ENCODE measurements at regions not wholly inside any gene's neighbourhood (a gene's known extent, or its start where the extent isn't known, plus 50 kb on each side); places are given as distances from the start of the nearest gene placed in this dataset.

DNA sequence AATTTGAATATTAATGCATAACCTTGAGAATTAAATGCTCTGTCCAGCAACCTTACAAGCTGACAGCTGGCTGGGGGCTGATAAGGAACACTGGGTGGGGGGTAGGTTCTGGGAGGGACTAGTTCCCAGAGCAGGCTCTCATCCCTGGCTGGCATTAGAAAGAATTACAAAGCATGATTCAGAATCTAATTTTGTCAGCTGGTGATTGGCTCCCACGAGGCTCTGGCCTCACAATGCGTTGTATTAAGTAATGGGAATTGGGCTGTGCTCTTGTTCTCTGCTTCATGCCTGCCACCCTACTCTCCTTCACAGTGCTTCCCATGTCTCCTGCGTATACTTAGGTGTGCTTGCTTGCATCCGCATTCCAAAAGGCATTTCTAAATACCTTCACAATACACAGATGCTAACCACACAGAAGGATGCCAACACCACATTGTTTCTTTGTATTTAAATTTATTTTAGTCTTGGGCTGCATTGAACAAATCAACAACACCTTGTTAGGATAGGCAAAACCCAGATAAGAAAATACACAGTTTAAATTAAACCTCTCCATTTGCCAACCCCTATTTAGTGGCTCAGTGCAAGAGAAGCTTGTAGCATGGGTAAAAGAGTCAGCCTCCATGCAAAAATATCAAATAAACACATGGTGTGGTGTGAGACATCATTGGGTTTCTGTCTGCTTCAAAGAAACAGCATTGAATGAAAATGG is 434.5 kb upstream of the JAG1 start:
- DNase-seq (ENCODE audit: low spot score), result no peak
- intact Hi-C loops (cut with micrococcal nuclease), result no loop called here
- Mint-ChIP-seq H3K9me3 (no peaks in the 10 kb centered on the region), H3K4me1 (ENCODE audit: low read depth) (no peaks in the 10 kb centered on the region), H3K4me3 (no peak overlapping the region), H3K36me3 (ENCODE audit: low read depth) (no peaks in the 10 kb centered on the region), H3K27me3 (ENCODE audit: insufficient read depth) (no peaks in the 10 kb centered on the region), H3K27ac (no peak overlapping the region)

DNA sequence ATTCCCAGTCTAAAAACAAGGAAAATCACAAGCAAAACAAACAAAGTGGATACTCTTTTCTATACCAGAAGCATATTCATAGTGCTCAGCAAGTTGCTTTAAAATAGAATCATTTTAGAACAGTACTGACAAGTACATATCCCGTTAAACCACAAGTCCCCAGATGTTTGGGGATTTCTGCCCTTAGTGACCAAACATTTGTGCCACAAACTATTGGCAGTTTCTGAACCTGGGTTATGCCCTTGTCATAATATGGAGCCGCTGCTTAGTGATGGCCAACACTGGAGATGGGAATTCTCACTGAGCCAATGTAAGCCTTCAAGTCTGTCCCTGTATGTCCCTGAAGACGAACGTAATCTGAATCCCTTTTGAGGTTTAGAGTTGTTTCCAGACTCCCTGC is 436.7 kb upstream of the JAG1 start:
- Mint-ChIP-seq H3K36me3 (ENCODE audit: low read depth) (no peaks in the 10 kb centered on the region), H3K4me1 (ENCODE audit: low read depth) (no peaks in the 10 kb centered on the region), H3K9me3 (no peaks in the 10 kb centered on the region), H3K27ac (no peak overlapping the region), H3K4me3 (no peak overlapping the region), H3K27me3 (ENCODE audit: insufficient read depth) (no peaks in the 10 kb centered on the region)
- DNase-seq (ENCODE audit: low spot score), result no peak
- intact Hi-C loops (cut with micrococcal nuclease), result no loop called here

DNA sequence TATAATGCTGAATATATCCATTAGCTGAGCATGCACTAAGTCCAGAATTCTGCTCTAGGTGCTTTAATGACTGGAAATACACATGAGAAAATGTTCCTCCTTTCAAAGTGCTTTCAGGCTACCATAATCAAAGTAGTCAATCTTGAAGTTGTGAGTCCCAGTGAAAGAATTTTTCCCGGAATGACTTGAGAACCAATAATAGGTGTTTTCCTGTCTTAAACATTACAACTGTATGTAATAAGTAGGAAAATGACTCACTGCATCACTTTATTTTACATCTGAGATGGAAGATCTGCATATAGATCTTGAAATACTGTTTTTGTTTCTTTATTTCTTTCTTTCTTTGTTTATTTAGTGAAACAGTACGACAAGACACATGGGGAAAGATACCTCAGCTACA is 437.4 kb upstream of the JAG1 start:
- no peaks in the 10 kb centered on the region for H3K4me1 Mint-ChIP-seq (ENCODE audit: low read depth)
- no peaks in the 10 kb centered on the region for H3K27me3 Mint-ChIP-seq (ENCODE audit: insufficient read depth)
- no peak overlapping the region for H3K4me3 Mint-ChIP-seq
- no peak for DNase-seq (ENCODE audit: low spot score)
- H3K27ac Mint-ChIP-seq, result no peak overlapping the region
- intact Hi-C loops (cut with micrococcal nuclease), result no loop called here
- no peaks in the 10 kb centered on the region for H3K9me3 Mint-ChIP-seq
- no peaks in the 10 kb centered on the region for H3K36me3 Mint-ChIP-seq (ENCODE audit: low read depth)

DNA sequence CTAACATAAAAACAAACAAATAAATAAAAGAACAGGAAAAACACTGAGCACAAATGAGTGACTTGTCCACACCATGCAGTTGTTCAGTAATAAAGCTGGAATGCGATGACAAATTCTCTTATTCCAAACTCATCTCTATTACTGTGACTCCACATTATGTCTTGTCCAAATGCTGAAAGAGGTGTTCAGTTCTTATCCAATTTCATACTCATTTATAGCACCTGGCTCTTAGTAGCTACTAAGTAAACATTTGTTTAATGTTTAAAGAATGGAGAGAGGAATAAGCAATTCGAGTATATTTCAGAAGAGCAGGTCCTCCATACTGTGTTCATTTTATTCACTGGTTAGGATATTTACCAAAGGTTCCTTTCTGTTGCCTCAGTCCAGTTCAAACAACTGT is 439.0 kb upstream of the JAG1 start:
- H3K4me3 Mint-ChIP-seq, result no peak overlapping the region
- no peaks in the 10 kb centered on the region for H3K9me3 Mint-ChIP-seq
- H3K4me1 Mint-ChIP-seq (ENCODE audit: low read depth), result no peaks in the 10 kb centered on the region
- DNase-seq (ENCODE audit: low spot score), result no peak
- H3K36me3 Mint-ChIP-seq (ENCODE audit: low read depth), result no peaks in the 10 kb centered on the region
- intact Hi-C loops (cut with micrococcal nuclease), result no loop called here
- no peak overlapping the region for H3K27ac Mint-ChIP-seq
- no peaks in the 10 kb centered on the region for H3K27me3 Mint-ChIP-seq (ENCODE audit: insufficient read depth)

DNA sequence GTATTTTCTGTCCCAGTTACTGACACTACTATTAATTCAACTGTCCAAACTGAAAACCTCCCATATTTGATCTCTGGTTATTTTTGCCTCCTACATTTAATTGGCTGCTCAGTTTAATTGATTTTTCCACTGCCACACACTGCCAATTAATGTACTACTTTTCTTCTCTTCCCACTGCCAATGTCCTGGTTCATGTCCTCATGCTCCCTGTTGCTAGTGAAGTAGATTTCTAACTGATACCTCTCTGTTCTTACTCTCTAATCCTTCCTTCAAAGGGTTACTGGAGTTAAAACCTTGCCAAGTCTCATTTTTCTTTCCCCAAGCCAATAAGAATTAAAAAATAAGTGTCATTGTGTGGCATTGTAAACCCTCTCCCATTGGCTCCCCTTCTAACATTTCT is 440.6 kb upstream of the JAG1 start:
- no peaks in the 10 kb centered on the region for H3K4me1 Mint-ChIP-seq (ENCODE audit: low read depth)
- H3K27me3 Mint-ChIP-seq (ENCODE audit: insufficient read depth), result no peaks in the 10 kb centered on the region
- intact Hi-C loops (cut with micrococcal nuclease), result no loop called here
- H3K9me3 Mint-ChIP-seq, result no peaks in the 10 kb centered on the region
- no peak for DNase-seq (ENCODE audit: low spot score)
- no peak overlapping the region for H3K4me3 Mint-ChIP-seq
- no peak overlapping the region for H3K27ac Mint-ChIP-seq
- H3K36me3 Mint-ChIP-seq (ENCODE audit: low read depth), result no peaks in the 10 kb centered on the region

GRCh38 chr20:11117808-11118528 is 444.2 kb upstream of the JAG1 start:
- no peaks in the 10 kb centered on the region for H3K36me3 Mint-ChIP-seq (ENCODE audit: low read depth)
- no peak overlapping the region for H3K4me3 Mint-ChIP-seq
- H3K4me1 Mint-ChIP-seq (ENCODE audit: low read depth), result no peaks in the 10 kb centered on the region
- no peak overlapping the region for H3K27ac Mint-ChIP-seq
- no peak for DNase-seq (ENCODE audit: low spot score)
- no peaks in the 10 kb centered on the region for H3K9me3 Mint-ChIP-seq
- intact Hi-C loops (cut with micrococcal nuclease), result no loop called here
- no peaks in the 10 kb centered on the region for H3K27me3 Mint-ChIP-seq (ENCODE audit: insufficient read depth)

- Mint-ChIP-seq H3K9me3 (no peaks in the 10 kb centered on the region), H3K4me1 (ENCODE audit: low read depth) (no peaks in the 10 kb centered on the region), H3K27me3 (ENCODE audit: insufficient read depth) (no peaks in the 10 kb centered on the region), H3K27ac (no peak overlapping the region), H3K4me3 (no peak overlapping the region), H3K36me3 (ENCODE audit: low read depth) (no peaks in the 10 kb centered on the region)
- intact Hi-C loops (cut with micrococcal nuclease), result no loop called here
- DNase-seq (ENCODE audit: low spot score), result no peak
Observed at GRCh38 chr20:11118802-11119380, 445.1 kb upstream of the JAG1 start.

- no peak overlapping the region for H3K4me3 Mint-ChIP-seq
- no peaks in the 10 kb centered on the region for H3K36me3 Mint-ChIP-seq (ENCODE audit: low read depth)
- no peak overlapping the region for H3K27ac Mint-ChIP-seq
- no peaks in the 10 kb centered on the region for H3K9me3 Mint-ChIP-seq
- intact Hi-C loops (cut with micrococcal nuclease), result no loop called here
- no peaks in the 10 kb centered on the region for H3K27me3 Mint-ChIP-seq (ENCODE audit: insufficient read depth)
- H3K4me1 Mint-ChIP-seq (ENCODE audit: low read depth), result no peaks in the 10 kb centered on the region
- DNase-seq (ENCODE audit: low spot score), result no peak
Observed at GRCh38 chr20:11119573-11119972, 445.8 kb upstream of the JAG1 start.

GRCh38 chr20:11120431-11120830 is 446.6 kb upstream of the JAG1 start:
- no peaks in the 10 kb centered on the region for H3K9me3 Mint-ChIP-seq
- intact Hi-C loops (cut with micrococcal nuclease), result no loop called here
- DNase-seq (ENCODE audit: low spot score), result no peak
- no peaks in the 10 kb centered on the region for H3K27me3 Mint-ChIP-seq (ENCODE audit: insufficient read depth)
- no peaks in the 10 kb centered on the region for H3K4me1 Mint-ChIP-seq (ENCODE audit: low read depth)
- no peak overlapping the region for H3K4me3 Mint-ChIP-seq
- H3K36me3 Mint-ChIP-seq (ENCODE audit: low read depth), result no peaks in the 10 kb centered on the region
- H3K27ac Mint-ChIP-seq, result no peak overlapping the region

GRCh38 chr20:11124849-11125505 is 451.2 kb upstream of the JAG1 start:
- Mint-ChIP-seq H3K4me1 (ENCODE audit: low read depth) (no peaks in the 10 kb centered on the region), H3K36me3 (ENCODE audit: low read depth) (no peaks in the 10 kb centered on the region), H3K27ac (no peak overlapping the region), H3K9me3 (no peaks in the 10 kb centered on the region), H3K4me3 (no peak overlapping the region), H3K27me3 (ENCODE audit: insufficient read depth) (no peaks in the 10 kb centered on the region)
- DNase-seq (ENCODE audit: low spot score), result no peak
- intact Hi-C loops (cut with micrococcal nuclease), result no loop called here

GRCh38 chr20:11128220-11128718 is 454.5 kb upstream of the JAG1 start:
- intact Hi-C loops (cut with micrococcal nuclease), result no loop called here
- no peak for DNase-seq (ENCODE audit: low spot score)
- Mint-ChIP-seq H3K9me3 (no peaks in the 10 kb centered on the region), H3K4me3 (no peak overlapping the region), H3K27me3 (ENCODE audit: insufficient read depth) (no peaks in the 10 kb centered on the region), H3K4me1 (ENCODE audit: low read depth) (no peaks in the 10 kb centered on the region), H3K36me3 (ENCODE audit: low read depth) (no peaks in the 10 kb centered on the region), H3K27ac (no peak overlapping the region)

DNA sequence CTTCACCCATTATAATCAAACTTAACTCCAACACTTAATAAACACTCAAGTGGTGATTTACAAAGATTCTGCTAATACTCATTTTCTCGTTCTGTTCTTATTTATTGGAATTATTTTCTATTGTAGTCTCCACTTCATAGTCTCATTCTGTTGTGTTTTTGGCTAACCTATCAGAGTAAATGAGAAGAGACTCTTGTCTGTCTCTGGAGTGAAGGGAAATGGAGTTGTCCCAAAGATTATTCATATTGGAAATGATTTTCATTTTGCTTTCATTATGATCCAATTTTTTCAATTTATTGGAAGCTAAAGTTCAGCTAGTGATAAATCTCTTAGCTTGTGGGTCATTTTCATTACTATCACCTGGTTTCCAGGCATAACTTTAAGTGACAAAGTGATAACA is 454.9 kb upstream of the JAG1 start:
- intact Hi-C loops (cut with micrococcal nuclease), result no loop called here
- Mint-ChIP-seq H3K9me3 (no peaks in the 10 kb centered on the region), H3K4me1 (ENCODE audit: low read depth) (no peaks in the 10 kb centered on the region), H3K27ac (no peak overlapping the region), H3K36me3 (ENCODE audit: low read depth) (no peaks in the 10 kb centered on the region), H3K27me3 (ENCODE audit: insufficient read depth) (no peaks in the 10 kb centered on the region), H3K4me3 (no peak overlapping the region)
- no peak for DNase-seq (ENCODE audit: low spot score)

- no peak for DNase-seq (ENCODE audit: low spot score)
- no peak overlapping the region for H3K4me3 Mint-ChIP-seq
- H3K36me3 Mint-ChIP-seq (ENCODE audit: low read depth), result no peaks in the 10 kb centered on the region
- H3K4me1 Mint-ChIP-seq (ENCODE audit: low read depth), result no peaks in the 10 kb centered on the region
- H3K9me3 Mint-ChIP-seq, result no peaks in the 10 kb centered on the region
- intact Hi-C loops (cut with micrococcal nuclease), result no loop called here
- no peak overlapping the region for H3K27ac Mint-ChIP-seq
- H3K27me3 Mint-ChIP-seq (ENCODE audit: insufficient read depth), result no peaks in the 10 kb centered on the region
Observed at GRCh38 chr20:11130554-11131166, 456.9 kb upstream of the JAG1 start.

Measured in activated T-helper 1 cell treated with anti-CD3 and anti-CD28 coated beads, Interleukin-12 subunit alpha, Interleukin-12 subunit beta, Interleukin-2, Interleukin-4 antibody, amounts not matched to agents 30 ng/mL and 10 ng/mL and 1 ng/mL, durations not matched to agents 14 hours and 24 hours and 36 hours (primary cell).